PFSK-1 (cell line): ENCODE measurements at regions not wholly inside any gene's neighbourhood (a gene's known extent, or its start where the extent isn't known, plus 50 kb on each side); places are given as distances from the start of the nearest gene placed in this dataset.

Source experiments
- FOXP2 ChIP-seq: optimal IDR thresholded peaks from 2 replicates; pipeline ENCODE3; 2011; ENCODE audit warnings: borderline replicate concordance, control low read depth, inconsistent platforms; ENCODE audit not compliant: insufficient read depth; ENCODE audit errors: extremely low read length, extremely low read depth
- POLR2AphosphoS5 ChIP-seq: IDR thresholded peaks from 2 replicates; pipeline ENCODE4 v1.6.1; 2012; ENCODE audit warnings: low read depth, mild to moderate bottlenecking, control low read depth, low read length, moderate library complexity
- SIN3A ChIP-seq: IDR thresholded peaks from 2 replicates; pipeline ENCODE4 v1.6.1; 2012; ENCODE audit warnings: mild to moderate bottlenecking, low read length, moderate library complexity, borderline replicate concordance; ENCODE audit not compliant: insufficient read depth
- TAF1 ChIP-seq: IDR thresholded peaks from 2 replicates; pipeline ENCODE4 v1.6.1; 2012; ENCODE audit warnings: low read length, control low read depth, borderline replicate concordance; ENCODE audit not compliant: insufficient read depth
- TF ChIP-seq, protein P1 (sequence below), 2 experiments: IDR thresholded peaks; 2 replicates each; pipeline versions ENCODE4 v1.6.1 to v1.8.0; 2011 to 2012; ENCODE audit warnings: low read depth in 2 of 2, low read length in 2 of 2, control low read depth in 1 of 2, inconsistent platforms in 1 of 2, mild to moderate bottlenecking in 1 of 2, moderate library complexity in 1 of 2; ENCODE audit not compliant: insufficient read depth in 1 of 2

GRCh38 chr2:220941683-220942082, 630.4 kb downstream of the EPHA4 start:
- TF ChIP-seq, protein P1, sequence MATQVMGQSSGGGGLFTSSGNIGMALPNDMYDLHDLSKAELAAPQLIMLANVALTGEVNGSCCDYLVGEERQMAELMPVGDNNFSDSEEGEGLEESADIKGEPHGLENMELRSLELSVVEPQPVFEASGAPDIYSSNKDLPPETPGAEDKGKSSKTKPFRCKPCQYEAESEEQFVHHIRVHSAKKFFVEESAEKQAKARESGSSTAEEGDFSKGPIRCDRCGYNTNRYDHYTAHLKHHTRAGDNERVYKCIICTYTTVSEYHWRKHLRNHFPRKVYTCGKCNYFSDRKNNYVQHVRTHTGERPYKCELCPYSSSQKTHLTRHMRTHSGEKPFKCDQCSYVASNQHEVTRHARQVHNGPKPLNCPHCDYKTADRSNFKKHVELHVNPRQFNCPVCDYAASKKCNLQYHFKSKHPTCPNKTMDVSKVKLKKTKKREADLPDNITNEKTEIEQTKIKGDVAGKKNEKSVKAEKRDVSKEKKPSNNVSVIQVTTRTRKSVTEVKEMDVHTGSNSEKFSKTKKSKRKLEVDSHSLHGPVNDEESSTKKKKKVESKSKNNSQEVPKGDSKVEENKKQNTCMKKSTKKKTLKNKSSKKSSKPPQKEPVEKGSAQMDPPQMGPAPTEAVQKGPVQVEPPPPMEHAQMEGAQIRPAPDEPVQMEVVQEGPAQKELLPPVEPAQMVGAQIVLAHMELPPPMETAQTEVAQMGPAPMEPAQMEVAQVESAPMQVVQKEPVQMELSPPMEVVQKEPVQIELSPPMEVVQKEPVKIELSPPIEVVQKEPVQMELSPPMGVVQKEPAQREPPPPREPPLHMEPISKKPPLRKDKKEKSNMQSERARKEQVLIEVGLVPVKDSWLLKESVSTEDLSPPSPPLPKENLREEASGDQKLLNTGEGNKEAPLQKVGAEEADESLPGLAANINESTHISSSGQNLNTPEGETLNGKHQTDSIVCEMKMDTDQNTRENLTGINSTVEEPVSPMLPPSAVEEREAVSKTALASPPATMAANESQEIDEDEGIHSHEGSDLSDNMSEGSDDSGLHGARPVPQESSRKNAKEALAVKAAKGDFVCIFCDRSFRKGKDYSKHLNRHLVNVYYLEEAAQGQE (IDR thresholded peaks at IDR 0.05; ENCODE audit: insufficient read depth in 1 of 2, low read depth in 2 of 2, low read length in 2 of 2): no peak
- no peak for TF ChIP-seq TAF1
- no peak for TF ChIP-seq SIN3A
- TF ChIP-seq POLR2AphosphoS5: no peak
- no peak for TF ChIP-seq FOXP2

- TF ChIP-seq SIN3A (no peak), TAF1 (no peak), POLR2AphosphoS5 (no peak), FOXP2 (no peak)
- TF ChIP-seq, protein P1 (IDR thresholded peaks at IDR 0.05; ENCODE audit: insufficient read depth in 1 of 2, low read depth in 2 of 2, low read length in 2 of 2): no peak
Measured at GRCh38 chr2:220946552-220946951, 625.6 kb downstream of the EPHA4 start.

DNA sequence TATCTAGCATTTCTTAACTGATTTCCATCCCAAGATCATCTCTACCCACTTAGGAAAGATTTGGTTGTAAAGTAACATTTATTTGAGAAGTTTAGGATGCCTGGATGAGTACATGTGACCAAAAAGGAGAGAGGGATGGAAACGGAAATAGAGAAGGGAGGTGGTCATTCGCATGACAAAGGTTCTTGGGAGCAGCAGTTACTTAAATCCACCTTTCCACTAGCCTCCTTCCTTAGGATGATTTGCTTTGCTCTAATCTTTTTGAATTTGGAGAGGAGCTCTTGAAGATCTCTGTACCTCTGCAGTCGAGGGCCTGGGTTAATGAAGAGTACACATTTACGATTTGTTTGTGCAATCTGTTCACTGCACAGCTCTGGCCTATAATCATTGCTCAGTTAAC, 623.5 kb downstream of the EPHA4 start:
- TF ChIP-seq SIN3A (no peak), POLR2AphosphoS5 (no peak), TAF1 (no peak), FOXP2 (no peak)
- TF ChIP-seq, protein P1 (IDR thresholded peaks at IDR 0.05; ENCODE audit: insufficient read depth in 1 of 2, low read depth in 2 of 2, low read length in 2 of 2): no peak

GRCh38 chr2:220949466-220949865, 622.6 kb downstream of the EPHA4 start:
- TF ChIP-seq, protein P1 (IDR thresholded peaks at IDR 0.05; ENCODE audit: insufficient read depth in 1 of 2, low read depth in 2 of 2, low read length in 2 of 2): no peak
- TF ChIP-seq SIN3A (no peak), TAF1 (no peak), POLR2AphosphoS5 (no peak), FOXP2 (no peak)

DNA sequence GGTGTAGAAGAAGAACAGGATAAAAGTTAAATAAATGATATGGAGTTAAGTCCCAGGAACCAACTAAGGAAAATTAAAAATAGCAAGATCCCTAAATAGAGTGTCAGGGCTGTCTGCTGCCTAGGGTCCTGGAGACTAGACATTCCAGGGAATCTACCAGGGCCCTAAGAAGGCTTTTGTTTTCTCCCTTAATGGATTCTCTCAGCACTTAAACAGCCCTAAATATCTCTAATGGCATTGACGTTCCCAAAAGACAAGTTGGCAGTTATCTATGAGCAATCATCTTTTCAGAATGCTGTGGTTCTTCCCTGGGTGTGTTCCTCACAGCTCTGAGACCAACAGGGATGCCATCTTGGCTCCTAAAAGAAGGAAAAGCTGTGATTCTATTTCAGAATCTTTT, 616.3 kb downstream of the EPHA4 start:
- TF ChIP-seq POLR2AphosphoS5: no peak
- no peak for TF ChIP-seq FOXP2
- no peak for TF ChIP-seq TAF1
- TF ChIP-seq SIN3A: no peak
- TF ChIP-seq, protein P1 (IDR thresholded peaks at IDR 0.05; ENCODE audit: insufficient read depth in 1 of 2, low read depth in 2 of 2, low read length in 2 of 2): no peak
